HFFc6 (cell line): ENCODE measurements at regions not wholly inside any gene's neighbourhood (a gene's known extent, or its start where the extent isn't known, plus 50 kb on each side); places are given as distances from the start of the nearest gene placed in this dataset.

Experiments used
- DNase-seq: peaks from one replicate; pipeline ENCODE4 v3.0.0-alpha.2; 2018
- H3K27ac Mint-ChIP-seq: 2 replicates; pipeline ENCODE4 v1.8.0; 2020; ENCODE audit warnings: mild to moderate bottlenecking, mixed read lengths
- H3K27me3 Mint-ChIP-seq: 2 replicates; pipeline ENCODE4 v1.8.0; 2021; ENCODE audit warnings: mild to moderate bottlenecking, moderate library complexity, mixed read lengths; ENCODE audit not compliant: insufficient read depth
- H3K36me3 Mint-ChIP-seq: 2 replicates; pipeline ENCODE4 v1.8.0; 2021; ENCODE audit warnings: low read depth, mixed read lengths
- H3K4me1 Mint-ChIP-seq: 2 replicates; pipeline ENCODE4 v1.8.0; 2020; ENCODE audit warnings: low read depth, mixed read lengths
- H3K4me3 Mint-ChIP-seq: 2 replicates; pipeline ENCODE4 v1.8.0; 2020; ENCODE audit warnings: mild to moderate bottlenecking, moderate library complexity, mixed read lengths
- H3K9me3 Mint-ChIP-seq: 2 replicates; pipeline ENCODE4 v1.8.0; 2020; ENCODE audit warnings: mild to moderate bottlenecking, mixed read lengths
- CTCF ChIP-seq: fragments of 200-600 bp; sonication (generic); IDR thresholded peaks from 2 replicates; pipeline ENCODE4 v1.5.0; 2021; ENCODE audit warnings: antibody characterized with exemption, mild to moderate bottlenecking

- DNase-seq: peak; percentile 57
- Mint-ChIP-seq H3K4me3 (no peak overlapping the region; the same call in 1 of the 2 replicates), H3K36me3 (peaks cover 26% of the 10 kb centered on the region)
These were observed 916.8 kb downstream of the METTL15 start for GRCh38 chr11:29025001-29025400.

GRCh38 chr11:29024386-29024785, 916.2 kb downstream of the METTL15 start:
- Mint-ChIP-seq H3K27me3 (no peaks in the 10 kb centered on the region; the same call in 1 of the 2 replicates), H3K36me3 (peaks cover 23% of the 10 kb centered on the region), H3K27ac (peak overlapping the region; percentile 87), H3K4me3 (peak overlapping the region; percentile 17; the same call in 1 of the 2 replicates), H3K4me1 (peaks cover 85% of the 10 kb centered on the region), H3K9me3 (peaks cover 16% of the 10 kb centered on the region)
- no peak for DNase-seq
- TF ChIP-seq CTCF: no peak

More at GRCh38 chr11:29025001-29025400, 916.8 kb downstream of the METTL15 start:
- Mint-ChIP-seq H3K4me1 (peaks cover 79% of the 10 kb centered on the region), H3K27me3 (no peaks in the 10 kb centered on the region; the same call in 1 of the 2 replicates), H3K27ac (peak overlapping the region; percentile 87), H3K9me3 (peaks cover 22% of the 10 kb centered on the region)
- no peak for TF ChIP-seq CTCF

- Mint-ChIP-seq H3K27ac (peak overlapping the region; percentile 87), H3K36me3 (peaks cover 16% of the 10 kb centered on the region), H3K9me3 (peaks cover 10% of the 10 kb centered on the region), H3K27me3 (no peaks in the 10 kb centered on the region; the same call in 1 of the 2 replicates), H3K4me3 (no peak overlapping the region), H3K4me1 (peaks cover 92% of the 10 kb centered on the region)
- no peak for DNase-seq
- no peak for TF ChIP-seq CTCF
These were observed 915.6 kb downstream of the METTL15 start for GRCh38 chr11:29023761-29024160.

- H3K4me1 Mint-ChIP-seq: peaks cover 99% of the 10 kb centered on the region
- no peak for DNase-seq
- peak overlapping the region; percentile 51; the same call in 1 of the 2 replicates for H3K4me3 Mint-ChIP-seq
- peak overlapping the region; percentile 87 for H3K27ac Mint-ChIP-seq
- peaks cover 1% of the 10 kb centered on the region for H3K27me3 Mint-ChIP-seq
- TF ChIP-seq CTCF: no peak
- H3K36me3 Mint-ChIP-seq: peaks cover 8% of the 10 kb centered on the region
- H3K9me3 Mint-ChIP-seq: no peaks in the 10 kb centered on the region; the same call in 1 of the 2 replicates
These were observed 914.5 kb downstream of the METTL15 start for GRCh38 chr11:29022676-29023075.

- Mint-ChIP-seq H3K4me3 (peak overlapping the region; percentile 7; the same call in 1 of the 2 replicates), H3K36me3 (peaks cover 5% of the 10 kb centered on the region; the same call in 1 of the 2 replicates), H3K27ac (peak overlapping the region; percentile 80), H3K4me1 (peaks cover 73% of the 10 kb centered on the region), H3K27me3 (peaks cover 1% of the 10 kb centered on the region), H3K9me3 (0 out of 2 replicates have a peak, but pooled peaks cover 3% of the 10 kb centered on the region)
- peak; percentile 77 for TF ChIP-seq CTCF
- peak; percentile 34 for DNase-seq
These were observed 911.9 kb downstream of the METTL15 start for GRCh38 chr11:29019960-29020683.
